Chondrocyte (in vitro differentiated cells): ENCODE measurements at regions not wholly inside any gene's neighbourhood (a gene's known extent, or its start where the extent isn't known, plus 50 kb on each side); places are given as distances from the start of the nearest gene placed in this dataset.

Source experiments
- DNase-seq: peaks from one replicate; pipeline ENCODE4 v3.0.0; 2021; ENCODE audit warnings: mixed read lengths, low spot score
- H3K27ac Mint-ChIP-seq: one replicate; pipeline ENCODE4 v1.8.0; 2021; ENCODE audit warnings: mild to moderate bottlenecking, moderate library complexity, mixed read lengths; ENCODE audit not compliant: unreplicated experiment
- H3K27me3 Mint-ChIP-seq: 2 replicates; pipeline ENCODE4 v1.8.0; 2021; ENCODE audit warnings: low read depth, mixed read lengths
- H3K36me3 Mint-ChIP-seq: 2 replicates; pipeline ENCODE4 v1.8.0; 2021; ENCODE audit warnings: low read depth, mixed read lengths
- H3K4me1 Mint-ChIP-seq: 2 replicates; pipeline ENCODE4 v1.8.0; 2021; ENCODE audit warnings: low read depth, mild to moderate bottlenecking, mixed read lengths
- H3K4me3 Mint-ChIP-seq: one replicate; pipeline ENCODE4 v1.8.0; 2021; ENCODE audit warnings: mild to moderate bottlenecking, moderate library complexity, mixed read lengths; ENCODE audit not compliant: unreplicated experiment
- H3K9me3 Mint-ChIP-seq: 2 replicates; pipeline ENCODE4 v1.8.0; 2021; ENCODE audit warnings: low read depth, mixed read lengths
- TF ChIP-seq, protein P1 (sequence below): fragments of 200-600 bp; sonication (generic); IDR thresholded peaks from 2 replicates; pipeline ENCODE4 v1.5.0; 2021; ENCODE audit warnings: antibody characterized with exemption, mild to moderate bottlenecking, moderate library complexity

- Mint-ChIP-seq H3K4me1 (peaks cover 13% of the 10 kb centered on the region), H3K27me3 (no peaks in the 10 kb centered on the region), H3K36me3 (no peaks in the 10 kb centered on the region), H3K27ac (no peak overlapping the region), H3K4me3 (no peak overlapping the region), H3K9me3 (no peaks in the 10 kb centered on the region)
- TF ChIP-seq, protein P1, sequence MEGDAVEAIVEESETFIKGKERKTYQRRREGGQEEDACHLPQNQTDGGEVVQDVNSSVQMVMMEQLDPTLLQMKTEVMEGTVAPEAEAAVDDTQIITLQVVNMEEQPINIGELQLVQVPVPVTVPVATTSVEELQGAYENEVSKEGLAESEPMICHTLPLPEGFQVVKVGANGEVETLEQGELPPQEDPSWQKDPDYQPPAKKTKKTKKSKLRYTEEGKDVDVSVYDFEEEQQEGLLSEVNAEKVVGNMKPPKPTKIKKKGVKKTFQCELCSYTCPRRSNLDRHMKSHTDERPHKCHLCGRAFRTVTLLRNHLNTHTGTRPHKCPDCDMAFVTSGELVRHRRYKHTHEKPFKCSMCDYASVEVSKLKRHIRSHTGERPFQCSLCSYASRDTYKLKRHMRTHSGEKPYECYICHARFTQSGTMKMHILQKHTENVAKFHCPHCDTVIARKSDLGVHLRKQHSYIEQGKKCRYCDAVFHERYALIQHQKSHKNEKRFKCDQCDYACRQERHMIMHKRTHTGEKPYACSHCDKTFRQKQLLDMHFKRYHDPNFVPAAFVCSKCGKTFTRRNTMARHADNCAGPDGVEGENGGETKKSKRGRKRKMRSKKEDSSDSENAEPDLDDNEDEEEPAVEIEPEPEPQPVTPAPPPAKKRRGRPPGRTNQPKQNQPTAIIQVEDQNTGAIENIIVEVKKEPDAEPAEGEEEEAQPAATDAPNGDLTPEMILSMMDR = no peak
- DNase-seq = no peak
These were observed 233.0 kb upstream of the MKLN1 start for GRCh38 chr7:131094685-131095084.

DNA sequence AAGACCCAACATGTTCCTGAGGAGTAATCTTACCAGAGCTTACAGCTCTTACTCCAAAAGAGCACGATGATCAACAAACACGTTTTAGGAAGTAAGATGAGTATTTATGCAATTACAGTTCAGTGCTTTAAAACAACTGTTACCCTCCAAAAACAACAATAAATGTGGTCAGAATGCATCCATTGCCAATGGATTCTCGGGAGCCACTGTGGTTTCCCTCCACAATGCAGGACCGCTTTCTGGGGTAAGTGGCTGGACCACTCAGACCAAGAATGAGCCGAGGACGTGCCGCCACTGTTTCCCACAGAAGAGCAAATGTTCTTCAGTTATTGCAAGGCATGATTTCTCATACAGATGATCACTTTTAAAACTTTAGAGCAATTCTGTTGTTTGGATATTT is 232.3 kb upstream of the MKLN1 start:
- Mint-ChIP-seq H3K9me3 (no peaks in the 10 kb centered on the region), H3K27me3 (no peaks in the 10 kb centered on the region), H3K27ac (no peak overlapping the region), H3K4me1 (peaks cover 13% of the 10 kb centered on the region), H3K4me3 (no peak overlapping the region), H3K36me3 (no peaks in the 10 kb centered on the region)
- DNase-seq = no peak
- TF ChIP-seq, protein P1 = no peak

GRCh38 chr7:131096267-131096927 is 231.3 kb upstream of the MKLN1 start:
- H3K4me1 Mint-ChIP-seq = peaks cover 7% of the 10 kb centered on the region
- TF ChIP-seq, protein P1 = no peak
- H3K27me3 Mint-ChIP-seq = no peaks in the 10 kb centered on the region
- H3K4me3 Mint-ChIP-seq = no peak overlapping the region
- H3K36me3 Mint-ChIP-seq = peaks cover 2% of the 10 kb centered on the region
- H3K9me3 Mint-ChIP-seq = no peaks in the 10 kb centered on the region
- H3K27ac Mint-ChIP-seq = no peak overlapping the region
- DNase-seq = no peak

GRCh38 chr7:131097662-131098376 is 229.9 kb upstream of the MKLN1 start:
- Mint-ChIP-seq H3K36me3 (peaks cover 2% of the 10 kb centered on the region), H3K27me3 (no peaks in the 10 kb centered on the region), H3K4me1 (peaks cover 3% of the 10 kb centered on the region), H3K9me3 (no peaks in the 10 kb centered on the region), H3K27ac (no peak overlapping the region), H3K4me3 (no peak overlapping the region)
- no peak for DNase-seq
- TF ChIP-seq, protein P1 = no peak

- Mint-ChIP-seq H3K4me3 (no peak overlapping the region), H3K36me3 (peaks cover 2% of the 10 kb centered on the region), H3K4me1 (peaks cover 7% of the 10 kb centered on the region), H3K27ac (no peak overlapping the region), H3K9me3 (no peaks in the 10 kb centered on the region), H3K27me3 (no peaks in the 10 kb centered on the region)
- DNase-seq = no peak
- TF ChIP-seq, protein P1 = no peak
These were observed 229.1 kb upstream of the MKLN1 start for GRCh38 chr7:131098527-131098926.
